SK-N-SH (cell line): ENCODE measurements at regions not wholly inside any gene's neighbourhood (a gene's known extent, or its start where the extent isn't known, plus 50 kb on each side); places are given as distances from the start of the nearest gene placed in this dataset.

ENCODE experiments used
- FOXM1 ChIP-seq: IDR thresholded peaks from 2 replicates; pipeline ENCODE4 v1.4.0; 2012; ENCODE audit warnings: low read depth, mild to moderate bottlenecking
- NRF1 ChIP-seq: IDR thresholded peaks from 2 replicates; pipeline ENCODE4 v1.6.1; 2012; ENCODE audit warnings: low read depth, mild to moderate bottlenecking, low read length
- TF ChIP-seq, protein P1 (sequence below): fragments of 200-600 bp; sonication (generic); IDR thresholded peaks from 2 replicates; pipeline ENCODE4 v1.6.1; 2017; ENCODE audit warnings: antibody characterized with exemption, mild to moderate bottlenecking, moderate library complexity
- TF ChIP-seq, protein P2 (sequence below): IDR thresholded peaks from 2 replicates; pipeline ENCODE4 v1.6.1; 2012; ENCODE audit warnings: mild to moderate bottlenecking, low read depth, low read length, moderate library complexity

DNA sequence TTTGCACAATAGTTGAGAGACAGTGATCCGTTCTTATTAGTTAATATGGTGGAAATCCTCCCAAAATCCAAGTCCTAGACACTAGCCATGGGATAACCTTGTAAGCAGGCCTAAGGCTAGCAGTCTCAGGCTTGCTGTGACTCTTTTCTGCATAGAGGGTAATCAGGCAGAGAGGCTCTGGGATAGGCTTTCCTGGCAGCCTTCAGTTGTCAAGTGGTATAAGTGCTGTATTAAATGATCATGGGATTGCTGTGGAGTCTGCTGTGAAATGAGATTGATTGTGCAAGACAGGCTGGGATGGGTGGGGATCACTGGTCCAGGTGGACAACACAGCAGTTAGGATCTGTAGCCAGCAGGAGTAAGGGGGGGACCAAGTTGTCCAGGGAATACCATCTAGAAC is 416.4 kb downstream of the TLE4 start:
- no peak for TF ChIP-seq NRF1
- no peak for TF ChIP-seq FOXM1
- TF ChIP-seq, protein P1, sequence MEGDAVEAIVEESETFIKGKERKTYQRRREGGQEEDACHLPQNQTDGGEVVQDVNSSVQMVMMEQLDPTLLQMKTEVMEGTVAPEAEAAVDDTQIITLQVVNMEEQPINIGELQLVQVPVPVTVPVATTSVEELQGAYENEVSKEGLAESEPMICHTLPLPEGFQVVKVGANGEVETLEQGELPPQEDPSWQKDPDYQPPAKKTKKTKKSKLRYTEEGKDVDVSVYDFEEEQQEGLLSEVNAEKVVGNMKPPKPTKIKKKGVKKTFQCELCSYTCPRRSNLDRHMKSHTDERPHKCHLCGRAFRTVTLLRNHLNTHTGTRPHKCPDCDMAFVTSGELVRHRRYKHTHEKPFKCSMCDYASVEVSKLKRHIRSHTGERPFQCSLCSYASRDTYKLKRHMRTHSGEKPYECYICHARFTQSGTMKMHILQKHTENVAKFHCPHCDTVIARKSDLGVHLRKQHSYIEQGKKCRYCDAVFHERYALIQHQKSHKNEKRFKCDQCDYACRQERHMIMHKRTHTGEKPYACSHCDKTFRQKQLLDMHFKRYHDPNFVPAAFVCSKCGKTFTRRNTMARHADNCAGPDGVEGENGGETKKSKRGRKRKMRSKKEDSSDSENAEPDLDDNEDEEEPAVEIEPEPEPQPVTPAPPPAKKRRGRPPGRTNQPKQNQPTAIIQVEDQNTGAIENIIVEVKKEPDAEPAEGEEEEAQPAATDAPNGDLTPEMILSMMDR, result no peak
- TF ChIP-seq, protein P2, sequence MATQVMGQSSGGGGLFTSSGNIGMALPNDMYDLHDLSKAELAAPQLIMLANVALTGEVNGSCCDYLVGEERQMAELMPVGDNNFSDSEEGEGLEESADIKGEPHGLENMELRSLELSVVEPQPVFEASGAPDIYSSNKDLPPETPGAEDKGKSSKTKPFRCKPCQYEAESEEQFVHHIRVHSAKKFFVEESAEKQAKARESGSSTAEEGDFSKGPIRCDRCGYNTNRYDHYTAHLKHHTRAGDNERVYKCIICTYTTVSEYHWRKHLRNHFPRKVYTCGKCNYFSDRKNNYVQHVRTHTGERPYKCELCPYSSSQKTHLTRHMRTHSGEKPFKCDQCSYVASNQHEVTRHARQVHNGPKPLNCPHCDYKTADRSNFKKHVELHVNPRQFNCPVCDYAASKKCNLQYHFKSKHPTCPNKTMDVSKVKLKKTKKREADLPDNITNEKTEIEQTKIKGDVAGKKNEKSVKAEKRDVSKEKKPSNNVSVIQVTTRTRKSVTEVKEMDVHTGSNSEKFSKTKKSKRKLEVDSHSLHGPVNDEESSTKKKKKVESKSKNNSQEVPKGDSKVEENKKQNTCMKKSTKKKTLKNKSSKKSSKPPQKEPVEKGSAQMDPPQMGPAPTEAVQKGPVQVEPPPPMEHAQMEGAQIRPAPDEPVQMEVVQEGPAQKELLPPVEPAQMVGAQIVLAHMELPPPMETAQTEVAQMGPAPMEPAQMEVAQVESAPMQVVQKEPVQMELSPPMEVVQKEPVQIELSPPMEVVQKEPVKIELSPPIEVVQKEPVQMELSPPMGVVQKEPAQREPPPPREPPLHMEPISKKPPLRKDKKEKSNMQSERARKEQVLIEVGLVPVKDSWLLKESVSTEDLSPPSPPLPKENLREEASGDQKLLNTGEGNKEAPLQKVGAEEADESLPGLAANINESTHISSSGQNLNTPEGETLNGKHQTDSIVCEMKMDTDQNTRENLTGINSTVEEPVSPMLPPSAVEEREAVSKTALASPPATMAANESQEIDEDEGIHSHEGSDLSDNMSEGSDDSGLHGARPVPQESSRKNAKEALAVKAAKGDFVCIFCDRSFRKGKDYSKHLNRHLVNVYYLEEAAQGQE, result no peak
